ENCODE measurements at regions not wholly inside any gene's neighbourhood (a gene's known extent, or its start where the extent isn't known, plus 50 kb on each side); places are given as distances from the start of the nearest gene placed in this dataset.
A peak's percentile ranks its signal among the peaks of the same experiment; 100 is the strongest.

- peak; percentile 42 for TF ChIP-seq CTCF (IDR thresholded peaks at IDR 0.05; ENCODE audit: extremely low read depth, low read depth, low read length)
- Histone ChIP-seq H2AFZ (ENCODE audit: low read length) (no peak overlapping the region), H3K4me2 (ENCODE audit: insufficient read depth, low read length) (no peak overlapping the region)
Measured at GRCh38 chr10:127815147-127815546, 77.6 kb downstream of the CLRN3 start.

GRCh38 chr10:127824826-127825225, 67.9 kb downstream of the CLRN3 start:
- Histone ChIP-seq H3K9me3 (ENCODE audit: low read depth, low read length) (no peaks in the 10 kb centered on the region), H4K20me1 (ENCODE audit: insufficient read depth, low read length) (no peaks in the 10 kb centered on the region), H3K4me3 (ENCODE audit: insufficient read depth, low read length) (no peak overlapping the region), H3K27me3 (ENCODE audit: insufficient read depth, low read length) (no peaks in the 10 kb centered on the region), H3K4me2 (ENCODE audit: insufficient read depth, low read length) (no peak overlapping the region), H3K4me1 (ENCODE audit: insufficient read depth, low read length) (no peaks in the 10 kb centered on the region), H3K79me2 (ENCODE audit: insufficient read depth, low read length) (no peaks in the 10 kb centered on the region), H3K27ac (ENCODE audit: low read depth, low read length) (no peak overlapping the region), H3K36me3 (ENCODE audit: insufficient read depth, low read length) (no peaks in the 10 kb centered on the region), H2AFZ (ENCODE audit: low read length) (no peak overlapping the region)
- no peak for DNase-seq (ENCODE audit: insufficient read length, low spot score, missing footprints)
- no peak for TF ChIP-seq CTCF (IDR thresholded peaks at IDR 0.05; ENCODE audit: extremely low read depth, low read depth, low read length)

More at GRCh38 chr10:127815147-127815546, 77.6 kb downstream of the CLRN3 start:
- H3K9me3 ChIP-seq (ENCODE audit: low read depth, low read length), result no peaks in the 10 kb centered on the region
- H4K20me1 ChIP-seq (ENCODE audit: insufficient read depth, low read length), result no peaks in the 10 kb centered on the region
- no peaks in the 10 kb centered on the region for H3K4me1 ChIP-seq (ENCODE audit: insufficient read depth, low read length)
- H3K79me2 ChIP-seq (ENCODE audit: insufficient read depth, low read length), result no peaks in the 10 kb centered on the region
- H3K27me3 ChIP-seq (ENCODE audit: insufficient read depth, low read length), result no peaks in the 10 kb centered on the region
- H3K4me3 ChIP-seq (ENCODE audit: insufficient read depth, low read length), result no peak overlapping the region
- no peak for DNase-seq (ENCODE audit: insufficient read length, low spot score, missing footprints)
- H3K27ac ChIP-seq (ENCODE audit: low read depth, low read length), result no peak overlapping the region
- H3K36me3 ChIP-seq (ENCODE audit: insufficient read depth, low read length), result no peaks in the 10 kb centered on the region

GRCh38 chr10:127826154-127826725, 66.5 kb downstream of the CLRN3 start:
- no peaks in the 10 kb centered on the region for H3K4me1 ChIP-seq (ENCODE audit: insufficient read depth, low read length)
- no peaks in the 10 kb centered on the region for H4K20me1 ChIP-seq (ENCODE audit: insufficient read depth, low read length)
- no peaks in the 10 kb centered on the region for H3K79me2 ChIP-seq (ENCODE audit: insufficient read depth, low read length)
- no peak overlapping the region for H3K4me2 ChIP-seq (ENCODE audit: insufficient read depth, low read length)
- H2AFZ ChIP-seq (ENCODE audit: low read length), result no peak overlapping the region
- TF ChIP-seq CTCF (IDR thresholded peaks at IDR 0.05; ENCODE audit: extremely low read depth, low read depth, low read length), result no peak
- H3K27me3 ChIP-seq (ENCODE audit: insufficient read depth, low read length), result no peaks in the 10 kb centered on the region
- no peak for DNase-seq (ENCODE audit: insufficient read length, low spot score, missing footprints)
- no peak overlapping the region for H3K4me3 ChIP-seq (ENCODE audit: insufficient read depth, low read length)
- H3K9me3 ChIP-seq (ENCODE audit: low read depth, low read length), result no peaks in the 10 kb centered on the region
- H3K27ac ChIP-seq (ENCODE audit: low read depth, low read length), result no peak overlapping the region
- no peaks in the 10 kb centered on the region for H3K36me3 ChIP-seq (ENCODE audit: insufficient read depth, low read length)

GRCh38 chr10:127827354-127828140, 65.2 kb downstream of the CLRN3 start:
- H3K4me1 ChIP-seq (ENCODE audit: insufficient read depth, low read length), result no peaks in the 10 kb centered on the region
- TF ChIP-seq CTCF (IDR thresholded peaks at IDR 0.05; ENCODE audit: extremely low read depth, low read depth, low read length), result no peak
- H3K4me3 ChIP-seq (ENCODE audit: insufficient read depth, low read length), result no peak overlapping the region
- no peaks in the 10 kb centered on the region for H3K36me3 ChIP-seq (ENCODE audit: insufficient read depth, low read length)
- no peak overlapping the region for H3K4me2 ChIP-seq (ENCODE audit: insufficient read depth, low read length)
- H3K79me2 ChIP-seq (ENCODE audit: insufficient read depth, low read length), result no peaks in the 10 kb centered on the region
- H4K20me1 ChIP-seq (ENCODE audit: insufficient read depth, low read length), result no peaks in the 10 kb centered on the region
- no peak overlapping the region for H2AFZ ChIP-seq (ENCODE audit: low read length)
- no peaks in the 10 kb centered on the region for H3K27me3 ChIP-seq (ENCODE audit: insufficient read depth, low read length)
- H3K27ac ChIP-seq (ENCODE audit: low read depth, low read length), result no peak overlapping the region
- no peak for DNase-seq (ENCODE audit: insufficient read length, low spot score, missing footprints)
- H3K9me3 ChIP-seq (ENCODE audit: low read depth, low read length), result no peaks in the 10 kb centered on the region
